Kidney epithelial cell (primary cell): ENCODE measurements at regions not wholly inside any gene's neighbourhood (a gene's known extent, or its start where the extent isn't known, plus 50 kb on each side); places are given as distances from the start of the nearest gene placed in this dataset.

Experiments used
- DNase-seq: peaks from one replicate; pipeline ENCODE4 v3.0.0-alpha.2; 2010; ENCODE audit warnings: low read depth
- H3K27me3 ChIP-seq: 2 replicates; pipeline ENCODE4 v1.6.0; 2011; ENCODE audit warnings: low read length; ENCODE audit not compliant: control insufficient read depth, insufficient read depth
- H3K36me3 ChIP-seq: 2 replicates; pipeline ENCODE4 v1.5.1; 2011; ENCODE audit warnings: low read length; ENCODE audit not compliant: control insufficient read depth, insufficient read depth
- H3K4me3 ChIP-seq: 2 replicates; pipeline ENCODE4 v1.5.1; 2011; ENCODE audit warnings: low read depth, mild to moderate bottlenecking, control low read depth, low read length
- CTCF ChIP-seq: IDR thresholded peaks from 2 replicates; pipeline ENCODE4 v1.5.1; 2011; ENCODE audit warnings: mild to moderate bottlenecking, moderate library complexity, low read length, control low read depth, inconsistent platforms; ENCODE audit not compliant: insufficient read depth, poor library complexity, severe bottlenecking

- TF ChIP-seq CTCF = no peak
- Histone ChIP-seq H3K36me3 (no peaks in the 10 kb centered on the region), H3K27me3 (no peaks in the 10 kb centered on the region), H3K4me3 (no peak overlapping the region)
- DNase-seq = no peak
Measured at GRCh38 chr9:106771608-106772007, 91.4 kb upstream of the ZNF462 start.

GRCh38 chr9:106772523-106773290 is 90.3 kb upstream of the ZNF462 start:
- Histone ChIP-seq H3K36me3 (no peaks in the 10 kb centered on the region), H3K27me3 (no peaks in the 10 kb centered on the region), H3K4me3 (no peak overlapping the region)
- DNase-seq = no peak
- TF ChIP-seq CTCF = no peak

GRCh38 chr9:106773750-106774149 is 89.2 kb upstream of the ZNF462 start:
- no peak for DNase-seq
- Histone ChIP-seq H3K27me3 (no peaks in the 10 kb centered on the region), H3K36me3 (no peaks in the 10 kb centered on the region), H3K4me3 (no peak overlapping the region)
- no peak for TF ChIP-seq CTCF

- Histone ChIP-seq H3K4me3 (no peak overlapping the region), H3K27me3 (no peaks in the 10 kb centered on the region), H3K36me3 (no peaks in the 10 kb centered on the region)
- no peak for DNase-seq
- TF ChIP-seq CTCF = no peak
Measured at GRCh38 chr9:106775960-106776359, 87.0 kb upstream of the ZNF462 start.

GRCh38 chr9:106779796-106780195 is 83.2 kb upstream of the ZNF462 start:
- Histone ChIP-seq H3K36me3 (no peaks in the 10 kb centered on the region), H3K4me3 (no peak overlapping the region), H3K27me3 (no peaks in the 10 kb centered on the region)
- DNase-seq = no peak
- no peak for TF ChIP-seq CTCF

GRCh38 chr9:106783121-106783520 is 79.8 kb upstream of the ZNF462 start:
- TF ChIP-seq CTCF = no peak
- no peaks in the 10 kb centered on the region for H3K36me3 ChIP-seq
- no peaks in the 10 kb centered on the region for H3K27me3 ChIP-seq
- no peak for DNase-seq
- no peak overlapping the region for H3K4me3 ChIP-seq
